ENCODE measurements at regions not wholly inside any gene's neighbourhood (a gene's known extent, or its start where the extent isn't known, plus 50 kb on each side); places are given as distances from the start of the nearest gene placed in this dataset.

DNA sequence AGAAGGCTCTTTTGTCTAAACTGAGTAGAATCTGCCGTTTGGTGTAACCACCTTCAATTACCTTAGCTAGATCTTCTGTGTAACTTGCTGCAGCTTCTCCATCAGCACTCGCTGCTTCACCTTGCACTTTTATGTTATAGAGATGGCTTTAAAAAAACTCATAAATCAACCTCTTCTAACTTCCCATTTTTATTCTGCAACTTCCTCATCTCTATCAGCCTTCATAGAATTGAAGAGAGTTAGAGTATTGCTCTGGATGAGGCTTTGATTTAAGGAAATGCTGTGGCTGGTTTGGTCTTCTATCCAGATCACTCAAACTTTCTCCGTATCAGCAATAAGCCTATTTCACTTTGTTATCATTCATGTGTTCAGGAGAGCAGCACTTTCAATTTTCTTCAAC, 1131.9 kb upstream of the CELF2 start:
- peaks cover 3% of the 10 kb centered on the region for H3K9me3 ChIP-seq (ENCODE audit: low read depth)
- no peak overlapping the region for H3K4me3 Mint-ChIP-seq
- no peaks in the 10 kb centered on the region for H3K4me1 ChIP-seq
- no peak overlapping the region for H3K4me2 ChIP-seq
- TF ChIP-seq EZH2 (IDR thresholded peaks at IDR 0.05) (no peak), EZH2phosphoT487 (IDR thresholded peaks at IDR 0.05) (no peak)
- TF ChIP-seq, protein P1, sequence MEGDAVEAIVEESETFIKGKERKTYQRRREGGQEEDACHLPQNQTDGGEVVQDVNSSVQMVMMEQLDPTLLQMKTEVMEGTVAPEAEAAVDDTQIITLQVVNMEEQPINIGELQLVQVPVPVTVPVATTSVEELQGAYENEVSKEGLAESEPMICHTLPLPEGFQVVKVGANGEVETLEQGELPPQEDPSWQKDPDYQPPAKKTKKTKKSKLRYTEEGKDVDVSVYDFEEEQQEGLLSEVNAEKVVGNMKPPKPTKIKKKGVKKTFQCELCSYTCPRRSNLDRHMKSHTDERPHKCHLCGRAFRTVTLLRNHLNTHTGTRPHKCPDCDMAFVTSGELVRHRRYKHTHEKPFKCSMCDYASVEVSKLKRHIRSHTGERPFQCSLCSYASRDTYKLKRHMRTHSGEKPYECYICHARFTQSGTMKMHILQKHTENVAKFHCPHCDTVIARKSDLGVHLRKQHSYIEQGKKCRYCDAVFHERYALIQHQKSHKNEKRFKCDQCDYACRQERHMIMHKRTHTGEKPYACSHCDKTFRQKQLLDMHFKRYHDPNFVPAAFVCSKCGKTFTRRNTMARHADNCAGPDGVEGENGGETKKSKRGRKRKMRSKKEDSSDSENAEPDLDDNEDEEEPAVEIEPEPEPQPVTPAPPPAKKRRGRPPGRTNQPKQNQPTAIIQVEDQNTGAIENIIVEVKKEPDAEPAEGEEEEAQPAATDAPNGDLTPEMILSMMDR (IDR thresholded peaks at IDR 0.05) = no peak
- H3K27me3 Mint-ChIP-seq (ENCODE audit: insufficient read depth, low read depth) = no peaks in the 10 kb centered on the region
- H3K27ac ChIP-seq = no peak overlapping the region
- H3F3A ChIP-seq (ENCODE audit: low read depth) = no peaks in the 10 kb centered on the region
- H2AFZ ChIP-seq (replicated peaks) = peak overlapping the region; percentile 47
- no peaks in the 10 kb centered on the region for H3K79me2 ChIP-seq (ENCODE audit: low read depth)
- no peaks in the 10 kb centered on the region for H3K36me3 Mint-ChIP-seq
- DNase-seq (ENCODE audit: low spot score) = no peak
- H3K9me3 Mint-ChIP-seq = peaks cover 8% of the 10 kb centered on the region
- H3K9ac ChIP-seq = no peak overlapping the region
- no peaks in the 10 kb centered on the region for H4K20me1 ChIP-seq (ENCODE audit: low read depth)
- H3K36me3 ChIP-seq = no peaks in the 10 kb centered on the region
- H3K4me3 ChIP-seq = no peak overlapping the region
- no peak overlapping the region for H3K27ac Mint-ChIP-seq
- no peaks in the 10 kb centered on the region for H3K27me3 ChIP-seq
- no peaks in the 10 kb centered on the region for H3K4me1 Mint-ChIP-seq

DNA sequence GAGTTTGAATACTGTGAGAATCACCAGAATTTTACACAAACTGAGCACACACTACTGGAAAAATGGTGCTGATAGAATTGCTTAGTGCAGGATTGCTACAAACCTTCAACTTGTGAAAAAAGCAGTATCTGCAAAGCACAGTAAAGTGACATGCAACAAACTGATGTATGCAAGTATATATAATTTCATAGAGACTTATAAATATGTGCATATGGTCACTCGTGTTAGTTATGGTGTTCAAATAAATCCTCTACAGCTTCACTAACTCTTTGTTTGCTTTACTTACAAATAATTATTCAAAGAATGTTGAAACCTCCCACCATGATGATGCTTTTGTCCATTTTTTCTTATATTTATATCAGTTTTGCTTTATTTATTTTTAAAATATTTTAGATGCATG, 1130.9 kb upstream of the CELF2 start:
- H3K79me2 ChIP-seq (ENCODE audit: low read depth) = no peaks in the 10 kb centered on the region
- H4K20me1 ChIP-seq (ENCODE audit: low read depth) = no peaks in the 10 kb centered on the region
- peaks cover 8% of the 10 kb centered on the region for H3K9me3 Mint-ChIP-seq
- H3K4me3 ChIP-seq = no peak overlapping the region
- H3K36me3 Mint-ChIP-seq = no peaks in the 10 kb centered on the region
- H3K4me1 Mint-ChIP-seq = no peaks in the 10 kb centered on the region
- no peak overlapping the region for H3K9ac ChIP-seq
- no peaks in the 10 kb centered on the region for H3K4me1 ChIP-seq
- H3K36me3 ChIP-seq = no peaks in the 10 kb centered on the region
- H3K27me3 ChIP-seq = no peaks in the 10 kb centered on the region
- no peak overlapping the region for H3K27ac ChIP-seq
- H3F3A ChIP-seq (ENCODE audit: low read depth) = no peaks in the 10 kb centered on the region
- H3K27ac Mint-ChIP-seq = no peak overlapping the region
- no peak overlapping the region for H3K4me3 Mint-ChIP-seq
- no peak for TF ChIP-seq EZH2phosphoT487 (IDR thresholded peaks at IDR 0.05)
- TF ChIP-seq, protein P1 (IDR thresholded peaks at IDR 0.05) = no peak
- no peak for TF ChIP-seq EZH2 (IDR thresholded peaks at IDR 0.05)
- H2AFZ ChIP-seq (replicated peaks) = no peak overlapping the region
- no peak overlapping the region for H3K4me2 ChIP-seq
- peaks cover 3% of the 10 kb centered on the region for H3K9me3 ChIP-seq (ENCODE audit: low read depth)
- DNase-seq (ENCODE audit: low spot score) = no peak
- no peaks in the 10 kb centered on the region for H3K27me3 Mint-ChIP-seq (ENCODE audit: insufficient read depth, low read depth)

DNA sequence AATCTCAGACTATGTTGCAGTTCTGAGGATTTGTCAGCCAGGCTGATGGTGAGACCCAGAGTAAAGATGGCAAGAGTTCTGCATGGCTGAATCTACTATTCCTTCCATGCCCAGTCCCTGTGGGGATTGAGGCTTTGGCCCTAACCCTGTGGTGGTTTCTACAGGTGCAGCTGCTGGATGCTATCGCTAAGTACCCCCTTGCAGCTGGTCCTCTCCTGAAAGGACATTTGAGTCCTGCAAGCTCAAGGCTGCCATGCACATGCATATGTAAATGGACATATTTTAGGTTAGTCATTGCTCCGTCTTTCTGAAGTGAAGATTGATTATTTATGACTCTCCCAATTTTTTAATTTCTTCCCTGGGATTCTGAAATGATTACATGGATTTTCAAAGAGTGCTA, 1122.2 kb upstream of the CELF2 start:
- no peak for DNase-seq (ENCODE audit: low spot score)
- Mint-ChIP-seq H3K4me3 (no peak overlapping the region), H3K27me3 (ENCODE audit: insufficient read depth, low read depth) (no peaks in the 10 kb centered on the region), H3K9me3 (peaks cover 6% of the 10 kb centered on the region), H3K4me1 (peaks cover 8% of the 10 kb centered on the region), H3K36me3 (no peaks in the 10 kb centered on the region), H3K27ac (no peak overlapping the region)
- no peaks in the 10 kb centered on the region for H3K27me3 ChIP-seq
- no peak overlapping the region for H3K4me2 ChIP-seq
- no peak overlapping the region for H2AFZ ChIP-seq (replicated peaks)
- H3F3A ChIP-seq (ENCODE audit: low read depth) = no peaks in the 10 kb centered on the region
- H3K4me1 ChIP-seq = no peaks in the 10 kb centered on the region
- no peaks in the 10 kb centered on the region for H3K79me2 ChIP-seq (ENCODE audit: low read depth)
- no peaks in the 10 kb centered on the region for H4K20me1 ChIP-seq (ENCODE audit: low read depth)
- H3K27ac ChIP-seq = no peak overlapping the region
- TF ChIP-seq, protein P1 (IDR thresholded peaks at IDR 0.05) = no peak
- TF ChIP-seq EZH2phosphoT487 (IDR thresholded peaks at IDR 0.05) (no peak), EZH2 (IDR thresholded peaks at IDR 0.05) (no peak)
- H3K4me3 ChIP-seq = no peak overlapping the region
- H3K9me3 ChIP-seq (ENCODE audit: low read depth) = no peaks in the 10 kb centered on the region
- no peak overlapping the region for H3K9ac ChIP-seq
- no peaks in the 10 kb centered on the region for H3K36me3 ChIP-seq

Data from neural progenitor cell (in vitro differentiated cells).